Activated CD4-positive, alpha-beta T cell treated with anti-CD3 and anti-CD28 coated beads, Interleukin-2, Interleukin-4, amounts not matched to agents 100 ng/mL and 50 ng/mL, durations not matched to agents 16 hours and 8 hours (primary cell): ENCODE measurements at regions not wholly inside any gene's neighbourhood (a gene's known extent, or its start where the extent isn't known, plus 50 kb on each side); places are given as distances from the start of the nearest gene placed in this dataset.

Source experiments
- DNase-seq: peaks from one replicate; pipeline ENCODE4 v3.0.0-alpha.2; 2020; ENCODE audit warnings: low spot score

GRCh38 chr4:24164054-24164693, 274.3 kb upstream of the PPARGC1A start:
- no peak for DNase-seq

DNA sequence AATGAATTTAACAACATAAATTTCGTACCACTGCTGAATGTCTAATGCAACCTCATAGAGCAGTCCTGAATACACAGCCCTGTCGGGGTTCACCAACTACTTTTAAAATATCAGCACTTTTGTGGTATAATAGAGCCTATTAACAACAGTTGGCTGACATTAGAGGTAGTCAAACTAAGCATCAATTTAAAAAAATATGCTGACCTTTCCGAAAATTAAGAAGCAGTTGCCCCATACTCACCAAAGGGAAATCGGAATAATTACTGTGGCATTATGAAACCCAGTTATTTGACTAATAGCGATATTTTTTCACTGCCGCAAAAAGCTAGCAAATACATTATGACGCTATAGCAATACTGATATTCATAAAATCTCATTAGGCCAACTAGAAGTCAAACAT, 273.5 kb upstream of the PPARGC1A start:
- no peak for DNase-seq

DNA sequence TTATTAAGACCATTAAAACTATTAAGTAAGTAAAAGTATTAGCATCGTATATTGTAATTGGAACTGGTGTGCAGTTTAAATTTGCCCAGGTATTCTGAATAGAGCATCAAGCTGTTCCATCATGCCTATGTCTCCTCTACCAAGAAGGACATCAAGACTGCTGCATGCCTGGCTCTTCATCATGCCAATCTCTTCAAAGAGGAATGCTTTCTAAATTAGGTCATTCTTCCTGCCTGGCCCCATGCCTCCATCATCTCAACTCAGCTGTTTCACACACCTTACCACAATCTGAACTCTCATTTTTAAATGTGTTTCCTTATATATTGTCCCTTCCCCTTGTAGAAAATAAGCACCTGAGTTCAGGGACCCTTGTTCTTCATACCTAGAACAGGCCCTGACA, 270.5 kb upstream of the PPARGC1A start:
- no peak for DNase-seq

DNA sequence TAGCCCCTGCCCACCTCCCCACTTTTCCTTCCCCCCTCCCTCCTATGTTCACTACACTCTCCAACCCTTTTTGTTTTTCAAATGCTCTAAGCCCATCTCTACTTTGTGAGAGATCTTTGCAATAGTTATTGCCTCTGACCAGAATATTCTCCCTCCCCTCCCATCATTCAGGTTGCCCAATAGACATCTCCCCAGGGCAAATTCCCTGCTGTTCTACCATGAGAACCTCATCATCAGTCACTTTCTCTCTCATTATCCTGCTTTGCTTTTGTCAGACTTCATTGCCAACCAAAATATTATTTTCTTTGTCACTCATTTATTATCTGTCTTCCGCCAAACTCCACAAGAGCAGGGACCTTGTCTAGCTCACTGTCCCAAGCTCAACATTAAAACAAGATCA, 268.2 kb upstream of the PPARGC1A start:
- DNase-seq: no peak

DNA sequence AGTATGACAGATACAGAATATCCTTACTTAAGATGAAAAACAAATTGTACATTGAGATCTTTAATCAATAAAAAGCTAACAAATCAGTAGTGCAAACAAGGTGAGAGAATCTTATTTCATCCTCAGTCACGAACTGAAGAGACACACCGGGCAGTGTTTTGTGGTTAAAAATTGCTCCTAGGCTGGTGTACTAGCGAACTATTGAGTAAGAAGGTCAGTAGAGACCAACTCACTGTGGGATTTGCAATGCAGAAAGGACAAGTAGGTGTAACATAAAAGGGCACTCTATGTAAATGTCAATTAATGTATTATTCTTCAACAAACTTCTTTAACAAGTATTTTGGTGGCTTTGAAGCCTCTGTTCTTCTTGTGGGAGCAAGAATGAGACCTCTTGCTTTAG, 260.2 kb upstream of the PPARGC1A start:
- DNase-seq: no peak

GRCh38 chr4:24146127-24146526, 256.3 kb upstream of the PPARGC1A start:
- DNase-seq: no peak

- DNase-seq: no peak
Measured at GRCh38 chr4:24145591-24145990, 255.7 kb upstream of the PPARGC1A start.

DNA sequence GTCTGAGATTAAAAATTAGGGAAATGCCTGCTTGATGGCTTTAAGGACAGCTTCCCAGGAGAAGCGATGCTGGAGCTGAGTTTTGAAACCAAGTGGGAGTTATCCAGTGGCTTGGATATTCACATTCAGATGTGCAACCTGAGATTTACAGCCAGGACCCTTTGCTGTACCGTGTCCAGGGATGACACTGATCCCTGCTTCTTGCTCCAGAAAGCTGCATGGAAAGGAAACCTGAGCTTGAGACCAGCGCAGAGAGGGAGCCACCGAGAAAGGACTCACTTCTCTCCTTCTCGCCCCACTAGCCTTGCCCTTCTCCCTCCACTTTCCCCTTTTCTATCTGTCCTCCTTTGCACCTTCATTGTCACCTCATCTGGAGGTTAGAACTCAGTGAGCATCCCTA, 254.5 kb upstream of the PPARGC1A start:
- no peak for DNase-seq

- DNase-seq: no peak
Measured at GRCh38 chr4:24143741-24144140, 253.9 kb upstream of the PPARGC1A start.

GRCh38 chr4:24141836-24142235, 252.0 kb upstream of the PPARGC1A start:
- DNase-seq: no peak

DNA sequence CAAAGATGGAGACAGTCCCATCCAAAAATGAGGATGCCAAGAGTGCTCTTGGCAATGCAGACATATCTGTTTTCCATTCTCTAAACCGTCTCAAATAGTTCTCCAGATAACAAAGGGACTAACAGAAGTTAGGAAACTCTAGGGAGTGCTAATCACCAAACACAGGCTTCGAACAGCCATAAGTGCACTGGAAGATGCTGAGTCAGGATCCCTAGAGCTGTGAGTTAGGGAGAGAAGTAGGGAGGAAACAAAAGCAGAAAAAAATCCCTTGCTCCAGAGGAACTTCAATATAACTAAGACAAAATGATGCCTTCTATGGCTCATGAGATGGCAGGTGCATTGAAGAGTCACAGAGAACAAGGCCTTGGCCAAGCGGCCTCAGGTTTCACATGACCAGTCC, 251.0 kb upstream of the PPARGC1A start:
- DNase-seq: no peak

- DNase-seq: no peak
Measured at GRCh38 chr4:24137671-24138601, 248.1 kb upstream of the PPARGC1A start.

DNA sequence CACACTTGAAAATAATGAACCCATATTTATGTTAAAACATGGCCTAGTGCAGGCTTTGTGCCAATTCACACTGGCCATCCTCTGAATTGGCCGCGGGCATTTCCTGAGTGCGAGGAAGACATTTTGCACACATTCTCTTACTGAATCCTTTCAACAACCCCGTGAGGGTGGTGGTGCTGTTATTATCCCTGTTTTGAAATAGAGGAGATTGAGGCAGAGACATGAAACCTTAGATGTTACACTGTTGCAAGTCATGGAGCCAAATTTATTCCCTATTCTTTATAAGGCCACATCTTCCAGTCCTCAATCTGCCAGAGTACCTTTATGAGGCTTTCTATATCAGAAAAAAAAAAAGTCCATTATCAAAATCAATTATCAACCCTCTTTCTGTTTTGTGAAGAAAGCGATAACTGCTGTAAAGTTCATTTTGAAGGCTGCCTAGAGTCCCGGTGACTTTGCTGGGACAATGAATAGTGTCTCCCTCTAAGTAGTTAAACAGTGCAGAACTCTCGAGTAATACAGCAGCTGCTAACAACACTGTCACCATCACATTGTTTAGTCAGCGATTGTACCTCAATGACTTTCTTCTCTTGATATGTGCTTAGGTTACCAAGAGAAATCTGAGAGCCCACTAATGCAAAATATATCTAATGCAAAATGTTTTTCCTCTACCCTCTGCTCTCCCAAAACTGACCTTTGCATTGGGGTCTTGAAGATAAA, 242.3 kb upstream of the PPARGC1A start:
- no peak for DNase-seq

DNA sequence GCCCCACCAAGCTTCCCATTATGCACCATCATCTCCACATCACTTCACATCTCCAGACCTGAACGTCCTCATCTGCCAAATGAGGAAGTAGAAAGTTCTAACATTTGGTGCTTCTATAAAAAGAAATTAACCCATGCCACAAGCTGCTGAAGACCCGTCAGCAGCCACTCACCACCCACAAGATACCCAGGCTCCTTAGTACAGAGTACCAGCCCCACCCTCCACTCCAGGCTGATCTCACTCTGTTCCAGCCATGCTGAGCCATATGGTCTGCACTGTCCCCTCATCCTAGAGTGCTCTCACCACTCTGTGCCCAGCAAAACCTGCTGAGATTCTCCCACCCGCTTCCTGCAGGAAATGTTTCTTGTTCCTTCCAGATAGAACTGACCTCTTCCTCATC, 240.8 kb upstream of the PPARGC1A start:
- DNase-seq: no peak

- DNase-seq: no peak
Measured at GRCh38 chr4:24126776-24127175, 236.9 kb upstream of the PPARGC1A start.

DNA sequence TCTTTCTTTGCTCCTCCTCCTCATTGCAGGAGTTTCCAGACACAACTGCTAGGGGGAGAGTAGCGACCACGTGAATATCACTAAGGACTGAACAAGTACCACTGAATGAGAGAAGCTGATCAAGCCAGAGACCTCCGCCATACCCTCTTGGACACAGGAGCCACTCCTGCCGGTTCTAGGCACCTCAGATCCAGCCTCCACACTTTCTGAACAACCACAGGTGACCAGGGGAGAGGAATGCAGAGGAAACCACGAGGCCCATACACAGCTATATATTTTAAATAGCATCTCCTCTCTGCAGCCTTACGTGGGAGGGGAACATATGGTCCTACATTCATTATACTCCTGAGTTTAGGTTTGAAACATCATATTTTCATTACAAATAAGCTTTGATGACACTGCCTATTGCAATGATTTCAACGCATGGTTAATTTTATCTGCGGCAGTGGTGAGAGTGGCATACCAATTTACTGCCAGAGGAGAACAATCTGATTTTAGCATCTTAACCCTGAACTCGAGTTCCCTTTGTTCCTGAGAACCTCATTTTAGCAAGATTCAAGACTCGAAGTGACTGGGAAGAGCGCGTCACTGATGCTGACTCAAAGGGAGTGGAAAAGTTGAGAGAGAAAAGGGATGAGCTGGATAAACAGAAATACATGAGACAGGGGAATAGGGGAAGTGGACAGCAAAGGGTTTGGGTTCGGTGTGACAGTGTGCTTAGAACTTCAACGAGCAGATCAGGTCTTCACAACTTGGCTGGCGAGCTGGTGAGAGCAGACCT, 231.7 kb upstream of the PPARGC1A start:
- no peak for DNase-seq

DNA sequence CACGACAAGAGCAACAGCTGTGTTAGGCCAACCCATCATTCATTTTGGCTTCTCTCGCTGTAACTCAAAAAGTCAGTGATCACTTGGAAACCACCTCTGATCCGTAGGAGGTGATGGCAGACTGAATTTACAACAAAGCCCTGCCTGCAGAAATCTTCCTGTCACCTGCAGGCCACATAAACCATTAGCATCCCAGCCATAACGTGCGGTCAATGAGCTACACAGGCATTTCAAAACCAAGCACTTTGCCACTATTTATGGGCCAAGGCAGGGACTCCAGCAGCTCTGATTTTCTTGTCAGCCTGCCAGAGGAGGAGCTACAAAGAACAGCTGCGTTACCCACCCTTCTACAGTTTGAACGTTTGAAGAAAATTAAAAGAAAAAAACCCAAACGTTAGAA, 228.1 kb upstream of the PPARGC1A start:
- DNase-seq: no peak

DNA sequence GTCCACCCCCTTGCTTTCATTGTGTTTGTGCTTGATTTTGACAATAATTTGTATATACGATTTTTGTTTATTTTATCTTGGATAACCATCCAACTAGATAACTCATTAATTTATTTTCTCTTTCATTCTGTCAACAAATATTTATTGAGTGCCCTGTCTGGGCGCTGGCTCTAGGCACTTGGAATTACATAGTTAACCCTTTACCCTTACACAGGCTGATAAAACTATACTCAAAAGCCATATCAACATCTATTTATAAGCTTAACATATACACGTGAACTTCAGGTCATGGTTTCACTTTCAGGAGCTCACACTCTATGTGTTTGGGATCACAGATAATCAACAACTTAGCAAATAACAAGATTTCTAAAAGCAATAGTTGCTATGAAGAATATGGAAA, 226.3 kb upstream of the PPARGC1A start:
- DNase-seq: no peak

DNA sequence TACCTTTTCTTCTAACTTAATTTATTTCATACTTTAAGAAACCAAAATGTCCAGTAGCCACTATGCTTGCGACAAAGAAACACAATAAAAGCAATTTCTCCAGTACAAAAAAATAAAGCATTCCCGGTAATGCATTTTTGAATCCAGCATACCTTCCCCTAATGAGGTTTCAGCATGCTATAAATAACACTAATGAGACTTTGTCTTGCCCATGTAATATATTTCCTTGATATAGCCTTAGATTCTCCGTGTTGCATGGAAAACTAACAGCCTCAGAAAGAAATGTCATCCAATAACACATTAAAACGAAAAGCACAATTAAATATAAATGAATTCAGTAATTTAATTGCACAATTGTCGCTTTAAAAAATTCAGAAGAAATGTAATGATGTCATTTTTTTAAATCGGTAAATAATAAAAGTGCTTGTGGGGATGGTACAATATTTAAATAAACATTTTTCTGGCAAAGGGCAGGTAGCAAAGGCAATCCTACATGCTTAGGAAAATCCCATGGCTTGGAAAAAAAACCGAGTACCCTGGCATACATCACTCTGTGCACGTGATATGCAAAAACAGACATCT, 225.2 kb upstream of the PPARGC1A start:
- no peak for DNase-seq

- no peak for DNase-seq
Measured at GRCh38 chr4:24114444-24114843, 224.6 kb upstream of the PPARGC1A start.

- DNase-seq: no peak
Measured at GRCh38 chr4:24112466-24112865, 222.6 kb upstream of the PPARGC1A start.

GRCh38 chr4:24108567-24108966, 218.7 kb upstream of the PPARGC1A start:
- no peak for DNase-seq
